ENCODE measurements at regions not wholly inside any gene's neighbourhood (a gene's known extent, or its start where the extent isn't known, plus 50 kb on each side); places are given as distances from the start of the nearest gene placed in this dataset.

DNA sequence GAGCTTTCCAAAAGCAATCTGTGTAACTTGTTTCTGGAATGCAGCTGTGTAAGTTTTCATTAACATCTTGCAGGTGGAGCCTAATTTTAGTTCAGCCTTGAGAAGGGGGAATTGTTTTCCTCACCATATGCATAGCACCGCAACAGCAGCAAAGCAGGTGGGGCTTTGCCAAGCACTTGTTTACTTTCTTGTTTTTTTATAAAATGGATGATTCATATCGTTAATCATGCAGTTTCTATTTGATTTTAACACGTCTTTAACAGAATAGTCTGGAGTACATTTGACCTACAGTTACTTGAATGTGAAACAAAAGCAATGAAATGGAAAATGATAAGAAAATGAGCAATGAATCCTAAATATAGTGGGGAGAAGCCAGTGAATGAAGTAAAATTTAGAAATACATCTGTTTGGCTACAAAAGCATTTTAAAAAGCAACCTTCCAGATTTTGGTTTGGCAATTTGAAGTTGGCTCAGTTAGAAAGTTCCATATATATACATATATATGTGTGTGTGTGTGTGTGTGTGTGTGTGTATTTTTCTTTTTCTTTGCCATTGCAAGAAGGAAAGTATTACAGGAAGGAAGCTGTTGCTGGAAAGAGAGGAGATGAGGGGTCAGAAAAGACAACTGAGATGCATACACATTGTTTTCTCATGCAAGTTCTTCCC, 119.0 kb upstream of the ADGRL2 start:
- Histone ChIP-seq H3K9me3 (ENCODE audit: low read length) (peaks cover 5% of the 10 kb centered on the region), H2AFZ (ENCODE audit: low read depth, low read length) (no peak overlapping the region), H3K9ac (ENCODE audit: low read length) (no peak overlapping the region), H3K79me2 (replicated peaks; ENCODE audit: insufficient read depth, low read length) (no peaks in the 10 kb centered on the region), H3K27ac (ENCODE audit: low read length) (no peak overlapping the region), H3K27me3 (ENCODE audit: insufficient read depth, low read depth, low read length) (no peaks in the 10 kb centered on the region), H4K20me1 (ENCODE audit: insufficient read depth) (no peaks in the 10 kb centered on the region), H3K36me3 (ENCODE audit: insufficient read depth, low read length) (no peaks in the 10 kb centered on the region), H3K4me2 (ENCODE audit: low read length) (no peak overlapping the region), H3K4me3 (ENCODE audit: low read length) (no peak overlapping the region), H3K9me2 (ENCODE audit: insufficient read depth, low read length) (no peaks in the 10 kb centered on the region), H3F3A (ENCODE audit: insufficient read depth, low read length, poor library complexity, severe bottlenecking) (no peaks in the 10 kb centered on the region)
- TF ChIP-seq CTCF (IDR thresholded peaks at IDR 0.05; ENCODE audit: poor library complexity, severe bottlenecking) (no peak), RAD21 (conservative IDR thresholded peaks at IDR 0.05) (no peak)

DNA sequence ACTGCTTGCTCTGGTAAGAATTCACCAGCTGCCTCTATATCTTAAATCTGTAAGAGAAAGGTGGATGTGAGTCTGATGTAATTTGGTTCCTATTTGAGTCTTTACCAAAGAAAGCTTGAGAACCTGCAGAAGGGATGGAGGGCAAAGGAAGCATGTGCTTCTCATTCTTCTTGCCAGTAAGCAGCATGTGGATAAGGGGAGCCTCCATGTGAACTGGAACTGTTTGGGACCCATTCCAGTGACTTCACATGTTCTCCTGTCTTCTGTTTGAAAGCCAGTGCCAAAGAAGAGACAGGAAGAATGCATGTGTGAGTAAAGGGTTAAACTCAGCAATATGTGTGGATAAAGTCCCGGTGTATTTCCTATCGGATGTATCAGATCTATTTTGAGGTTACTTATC, 119.6 kb upstream of the ADGRL2 start:
- no peaks in the 10 kb centered on the region for H4K20me1 ChIP-seq (ENCODE audit: insufficient read depth)

More for the DNA sequence above, 119.6 kb upstream of the ADGRL2 start:
- H3K27me3 ChIP-seq (ENCODE audit: insufficient read depth, low read depth, low read length) = no peaks in the 10 kb centered on the region
- H3K4me2 ChIP-seq (ENCODE audit: low read length) = no peak overlapping the region
- no peaks in the 10 kb centered on the region for H3K9me2 ChIP-seq (ENCODE audit: insufficient read depth, low read length)
- no peak overlapping the region for H3K27ac ChIP-seq (ENCODE audit: low read length)
- H3K36me3 ChIP-seq (ENCODE audit: insufficient read depth, low read length) = no peaks in the 10 kb centered on the region
- no peaks in the 10 kb centered on the region for H3K79me2 ChIP-seq (replicated peaks; ENCODE audit: insufficient read depth, low read length)
- peaks cover 3% of the 10 kb centered on the region for H3K9me3 ChIP-seq (ENCODE audit: low read length)
- no peak overlapping the region for H2AFZ ChIP-seq (ENCODE audit: low read depth, low read length)
- H3F3A ChIP-seq (ENCODE audit: insufficient read depth, low read length, poor library complexity, severe bottlenecking) = no peaks in the 10 kb centered on the region
- TF ChIP-seq EP300 (conservative IDR thresholded peaks at IDR 0.05; ENCODE audit: poor library complexity, severe bottlenecking) (no peak), CTCF (IDR thresholded peaks at IDR 0.05; ENCODE audit: poor library complexity, severe bottlenecking) (no peak), EZH2 (IDR thresholded peaks at IDR 0.05; ENCODE audit: borderline replicate concordance, insufficient read depth, low read length, poor library complexity, severe bottlenecking) (no peak), SMC3 (conservative IDR thresholded peaks at IDR 0.05; ENCODE audit: poor library complexity) (no peak), MXI1 (conservative IDR thresholded peaks at IDR 0.05; ENCODE audit: poor library complexity, severe bottlenecking) (no peak), POLR2AphosphoS5 (IDR thresholded peaks at IDR 0.05) (no peak), RAD21 (conservative IDR thresholded peaks at IDR 0.05) (no peak), TAF1 (IDR thresholded peaks at IDR 0.05; ENCODE audit: low read depth) (no peak)
- TF ChIP-seq, protein P1, sequence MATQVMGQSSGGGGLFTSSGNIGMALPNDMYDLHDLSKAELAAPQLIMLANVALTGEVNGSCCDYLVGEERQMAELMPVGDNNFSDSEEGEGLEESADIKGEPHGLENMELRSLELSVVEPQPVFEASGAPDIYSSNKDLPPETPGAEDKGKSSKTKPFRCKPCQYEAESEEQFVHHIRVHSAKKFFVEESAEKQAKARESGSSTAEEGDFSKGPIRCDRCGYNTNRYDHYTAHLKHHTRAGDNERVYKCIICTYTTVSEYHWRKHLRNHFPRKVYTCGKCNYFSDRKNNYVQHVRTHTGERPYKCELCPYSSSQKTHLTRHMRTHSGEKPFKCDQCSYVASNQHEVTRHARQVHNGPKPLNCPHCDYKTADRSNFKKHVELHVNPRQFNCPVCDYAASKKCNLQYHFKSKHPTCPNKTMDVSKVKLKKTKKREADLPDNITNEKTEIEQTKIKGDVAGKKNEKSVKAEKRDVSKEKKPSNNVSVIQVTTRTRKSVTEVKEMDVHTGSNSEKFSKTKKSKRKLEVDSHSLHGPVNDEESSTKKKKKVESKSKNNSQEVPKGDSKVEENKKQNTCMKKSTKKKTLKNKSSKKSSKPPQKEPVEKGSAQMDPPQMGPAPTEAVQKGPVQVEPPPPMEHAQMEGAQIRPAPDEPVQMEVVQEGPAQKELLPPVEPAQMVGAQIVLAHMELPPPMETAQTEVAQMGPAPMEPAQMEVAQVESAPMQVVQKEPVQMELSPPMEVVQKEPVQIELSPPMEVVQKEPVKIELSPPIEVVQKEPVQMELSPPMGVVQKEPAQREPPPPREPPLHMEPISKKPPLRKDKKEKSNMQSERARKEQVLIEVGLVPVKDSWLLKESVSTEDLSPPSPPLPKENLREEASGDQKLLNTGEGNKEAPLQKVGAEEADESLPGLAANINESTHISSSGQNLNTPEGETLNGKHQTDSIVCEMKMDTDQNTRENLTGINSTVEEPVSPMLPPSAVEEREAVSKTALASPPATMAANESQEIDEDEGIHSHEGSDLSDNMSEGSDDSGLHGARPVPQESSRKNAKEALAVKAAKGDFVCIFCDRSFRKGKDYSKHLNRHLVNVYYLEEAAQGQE (IDR thresholded peaks at IDR 0.05; ENCODE audit: borderline replicate concordance) = no peak
- no peak overlapping the region for H3K9ac ChIP-seq (ENCODE audit: low read length)
- H3K4me3 ChIP-seq (ENCODE audit: low read length) = no peak overlapping the region

Data from neural cell (in vitro differentiated cells).